ENCODE measurements at regions not wholly inside any gene's neighbourhood (a gene's known extent, or its start where the extent isn't known, plus 50 kb on each side); places are given as distances from the start of the nearest gene placed in this dataset.

- TF ChIP-seq, protein P1, sequence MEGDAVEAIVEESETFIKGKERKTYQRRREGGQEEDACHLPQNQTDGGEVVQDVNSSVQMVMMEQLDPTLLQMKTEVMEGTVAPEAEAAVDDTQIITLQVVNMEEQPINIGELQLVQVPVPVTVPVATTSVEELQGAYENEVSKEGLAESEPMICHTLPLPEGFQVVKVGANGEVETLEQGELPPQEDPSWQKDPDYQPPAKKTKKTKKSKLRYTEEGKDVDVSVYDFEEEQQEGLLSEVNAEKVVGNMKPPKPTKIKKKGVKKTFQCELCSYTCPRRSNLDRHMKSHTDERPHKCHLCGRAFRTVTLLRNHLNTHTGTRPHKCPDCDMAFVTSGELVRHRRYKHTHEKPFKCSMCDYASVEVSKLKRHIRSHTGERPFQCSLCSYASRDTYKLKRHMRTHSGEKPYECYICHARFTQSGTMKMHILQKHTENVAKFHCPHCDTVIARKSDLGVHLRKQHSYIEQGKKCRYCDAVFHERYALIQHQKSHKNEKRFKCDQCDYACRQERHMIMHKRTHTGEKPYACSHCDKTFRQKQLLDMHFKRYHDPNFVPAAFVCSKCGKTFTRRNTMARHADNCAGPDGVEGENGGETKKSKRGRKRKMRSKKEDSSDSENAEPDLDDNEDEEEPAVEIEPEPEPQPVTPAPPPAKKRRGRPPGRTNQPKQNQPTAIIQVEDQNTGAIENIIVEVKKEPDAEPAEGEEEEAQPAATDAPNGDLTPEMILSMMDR (IDR thresholded peaks at IDR 0.05; ENCODE audit: insufficient read depth, low read depth, low read length) = no peak
- DNase-seq (ENCODE audit: low read depth) = no peak
- H3K4me3 ChIP-seq (ENCODE audit: low read depth, low read length) = no peak overlapping the region
Measured at GRCh38 chr6:66858196-66858595, 1151.2 kb upstream of the EYS start.

DNA sequence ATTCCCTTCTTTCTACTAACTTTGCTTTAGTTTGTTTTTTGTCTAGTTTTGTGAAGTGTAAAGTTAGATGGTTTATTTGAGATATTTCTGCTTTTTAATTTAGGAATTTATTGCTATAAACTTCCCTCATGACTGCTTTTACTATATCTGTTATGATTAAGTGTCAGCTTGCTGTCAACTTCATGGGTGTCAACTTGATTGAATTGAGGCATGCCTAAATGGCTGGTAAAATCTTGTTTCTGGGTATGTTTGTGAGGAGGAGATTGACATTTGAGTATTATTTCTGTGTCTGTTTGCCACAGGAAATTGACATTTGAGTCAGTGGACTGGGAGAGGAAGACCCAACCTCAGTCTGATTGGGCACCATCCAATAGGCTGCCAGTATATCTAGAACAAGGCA is 1147.0 kb upstream of the EYS start:
- TF ChIP-seq, protein P1 (IDR thresholded peaks at IDR 0.05; ENCODE audit: insufficient read depth, low read depth, low read length) = no peak
- no peak for DNase-seq (ENCODE audit: low read depth)
- no peak overlapping the region for H3K4me3 ChIP-seq (ENCODE audit: low read depth, low read length)

DNA sequence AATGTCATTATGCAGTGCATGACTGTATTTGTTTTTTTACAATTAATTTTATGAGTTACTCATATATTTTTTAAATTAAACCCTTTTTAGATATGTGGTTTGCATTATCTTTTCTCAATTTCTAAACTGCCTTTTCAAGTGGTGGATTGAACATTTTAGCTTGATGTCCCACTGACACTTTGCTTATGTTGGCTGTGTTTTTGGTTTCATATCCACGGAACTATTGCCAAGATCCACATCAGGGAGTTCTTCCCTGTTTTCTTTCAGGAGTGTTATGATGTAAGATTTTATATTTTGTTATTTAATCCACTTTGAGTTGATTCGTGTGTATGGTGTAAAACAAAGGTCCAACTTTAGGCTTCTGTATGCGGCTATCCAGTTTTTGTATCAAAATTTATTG is 1144.9 kb upstream of the EYS start:
- DNase-seq (ENCODE audit: low read depth) = no peak
- H3K4me3 ChIP-seq (ENCODE audit: low read depth, low read length) = no peak overlapping the region
- TF ChIP-seq, protein P1 (IDR thresholded peaks at IDR 0.05; ENCODE audit: insufficient read depth, low read depth, low read length) = no peak

DNA sequence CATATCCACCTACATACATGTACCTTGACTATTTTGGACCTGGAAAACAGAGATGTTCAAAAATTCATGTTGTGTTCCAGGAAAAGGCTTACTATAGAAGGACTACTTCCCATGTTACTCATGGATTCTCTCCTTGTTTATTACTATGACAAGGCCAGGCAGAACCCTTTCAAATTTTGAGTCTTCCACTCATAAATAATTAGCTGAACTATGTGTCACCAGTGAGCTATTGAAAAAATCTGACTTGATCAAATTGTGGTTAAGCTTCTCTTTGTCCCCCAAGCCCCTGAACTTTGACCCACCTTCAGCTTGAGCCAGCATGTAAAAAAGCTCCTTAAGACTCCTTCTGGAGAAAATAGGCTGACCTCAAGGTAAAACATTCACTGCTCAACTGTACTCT is 1142.8 kb upstream of the EYS start:
- TF ChIP-seq, protein P1 (IDR thresholded peaks at IDR 0.05; ENCODE audit: insufficient read depth, low read depth, low read length) = no peak
- no peak for DNase-seq (ENCODE audit: low read depth)
- H3K4me3 ChIP-seq (ENCODE audit: low read depth, low read length) = no peak overlapping the region

GRCh38 chr6:66848244-66848953 is 1141.4 kb upstream of the EYS start:
- DNase-seq (ENCODE audit: low read depth) = no peak
- no peak overlapping the region for H3K4me3 ChIP-seq (ENCODE audit: low read depth, low read length)
- TF ChIP-seq, protein P1 (IDR thresholded peaks at IDR 0.05; ENCODE audit: insufficient read depth, low read depth, low read length) = no peak

DNA sequence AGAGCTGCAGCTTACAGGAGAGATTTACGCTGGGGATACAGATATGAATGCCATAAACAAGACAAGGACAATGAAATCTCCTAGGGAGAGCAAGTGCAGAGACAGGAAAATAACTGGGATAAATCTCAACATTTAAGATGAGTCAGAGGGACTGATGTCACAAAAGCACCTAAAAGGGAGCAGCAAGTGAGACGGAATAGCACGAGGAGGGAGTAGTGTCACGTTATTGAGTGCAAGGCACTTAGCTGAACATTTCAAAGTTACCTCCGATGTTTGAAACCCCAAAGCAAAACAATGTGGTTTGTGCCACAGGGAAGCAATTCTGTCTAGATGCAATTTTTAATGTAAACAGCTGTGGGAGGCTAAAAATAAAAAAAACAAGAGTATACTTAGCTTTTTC is 1131.7 kb upstream of the EYS start:
- TF ChIP-seq, protein P1 (IDR thresholded peaks at IDR 0.05; ENCODE audit: insufficient read depth, low read depth, low read length) = no peak
- DNase-seq (ENCODE audit: low read depth) = peak; percentile 17
- no peak overlapping the region for H3K4me3 ChIP-seq (ENCODE audit: low read depth, low read length)

GRCh38 chr6:66825539-66825938 is 1118.5 kb upstream of the EYS start:
- DNase-seq (ENCODE audit: low read depth) = no peak
- TF ChIP-seq, protein P1 (IDR thresholded peaks at IDR 0.05; ENCODE audit: insufficient read depth, low read depth, low read length) = no peak
- H3K4me3 ChIP-seq (ENCODE audit: low read depth, low read length) = no peak overlapping the region
